Ureter (tissue), 1 donor: ENCODE measurements at regions not wholly inside any gene's neighbourhood (a gene's known extent, or its start where the extent isn't known, plus 50 kb on each side); places are given as distances from the start of the nearest gene placed in this dataset.

Experiments used
- DNase-seq: peaks from one replicate; pipeline ENCODE4 v3.0.0-alpha.2; 2020; ENCODE audit warnings: low spot score
- donor health status: DM: yes; HTN: yes; CAD: no.

DNA sequence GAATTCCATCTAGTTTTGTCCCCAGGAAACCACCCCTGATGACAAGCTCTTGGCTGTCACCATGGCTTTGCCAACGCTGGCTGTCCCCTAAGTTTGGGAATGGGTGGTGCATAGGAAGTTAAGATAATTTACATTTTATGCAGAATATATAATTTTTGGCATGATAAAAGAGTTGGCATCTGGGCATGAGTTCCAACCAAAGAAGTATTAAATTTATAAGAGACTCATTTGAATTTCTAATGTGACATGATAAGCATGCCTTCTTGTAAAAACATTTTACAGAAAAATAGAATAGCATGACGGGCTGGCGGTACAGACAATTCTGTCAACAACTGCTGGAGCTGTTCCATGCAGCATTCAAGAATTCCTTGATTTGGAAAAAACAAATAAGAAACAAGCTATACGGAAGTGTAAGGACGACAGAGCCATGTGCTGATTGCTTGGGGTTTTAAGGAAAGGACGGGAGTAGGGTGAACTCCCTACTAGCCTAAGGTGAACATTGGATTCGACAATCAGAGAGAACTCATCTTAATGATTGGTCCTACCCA lies 106.8 kb upstream of the C1orf21 start:
- DNase-seq, result no peak

DNA sequence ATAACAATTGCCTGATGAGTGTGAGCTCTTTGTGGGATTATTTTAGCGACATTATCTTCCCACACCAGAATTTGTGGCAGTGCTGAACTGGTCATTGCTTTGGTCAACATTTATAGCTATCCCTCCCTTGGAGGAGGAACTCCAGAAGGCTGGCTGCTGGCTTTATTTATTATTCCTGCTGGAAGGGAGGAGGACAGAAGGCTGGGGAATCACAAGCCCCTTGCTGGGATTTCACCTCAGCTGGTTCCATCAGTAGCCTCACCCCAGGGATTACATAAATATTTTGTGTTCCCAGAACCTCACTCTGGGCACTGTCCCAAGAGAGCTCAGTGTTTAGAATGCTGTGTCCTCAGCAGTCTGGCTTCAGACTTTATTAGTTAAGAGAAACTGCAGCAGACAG lies 102.8 kb upstream of the C1orf21 start:
- DNase-seq, result peak; percentile 82

DNA sequence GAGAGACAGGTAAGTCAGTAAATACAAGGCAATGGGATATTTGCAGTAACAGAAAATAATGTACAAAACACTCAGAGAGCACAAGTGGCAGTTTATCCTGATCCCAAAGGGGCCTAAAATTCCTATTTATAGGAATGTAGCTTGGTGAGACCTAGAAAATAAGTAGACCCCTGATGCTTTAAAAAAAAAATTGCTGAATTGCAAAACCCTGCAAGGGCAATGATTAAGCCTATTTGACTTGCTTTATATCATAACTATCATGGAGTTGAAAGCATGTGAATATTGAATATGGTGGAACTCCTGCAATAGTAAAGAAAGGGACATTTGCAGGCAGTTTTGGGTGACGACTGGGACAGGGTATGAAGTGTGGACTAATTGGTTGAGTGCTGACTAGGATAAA lies 101.9 kb upstream of the C1orf21 start:
- DNase-seq, result no peak

DNA sequence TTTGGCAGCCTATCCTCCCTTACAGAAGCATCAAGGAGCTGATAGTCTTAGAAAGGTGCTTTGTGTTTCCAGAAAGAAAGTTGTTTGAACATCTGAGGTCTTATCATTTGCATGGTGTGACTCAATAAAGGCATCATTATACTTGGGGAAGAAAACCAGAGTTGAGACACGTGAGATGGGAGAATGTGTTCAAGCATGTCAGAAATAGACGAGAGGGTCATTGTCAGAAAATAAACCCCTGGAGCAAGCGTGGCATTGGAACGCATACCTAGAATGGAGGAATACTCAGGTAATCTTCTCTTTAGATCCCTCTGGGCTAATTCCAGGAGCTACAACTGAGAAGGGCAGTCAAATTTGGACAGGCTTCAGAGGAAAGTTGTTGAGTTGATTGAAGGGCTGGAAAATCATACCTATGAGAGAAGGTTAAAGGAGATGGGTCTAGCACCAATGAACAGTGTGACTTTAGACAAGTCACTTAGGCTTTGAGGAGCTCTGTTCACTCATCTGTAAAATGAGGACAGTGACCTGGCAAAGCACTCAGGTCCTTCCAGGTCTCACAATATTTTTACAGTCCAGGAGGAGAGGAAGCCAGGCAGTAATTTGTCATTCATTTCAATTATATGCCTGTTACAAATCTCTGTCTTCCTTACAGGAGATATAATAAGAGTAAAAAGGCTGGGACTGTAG lies 101.3 kb upstream of the C1orf21 start:
- DNase-seq, result no peak

DNA sequence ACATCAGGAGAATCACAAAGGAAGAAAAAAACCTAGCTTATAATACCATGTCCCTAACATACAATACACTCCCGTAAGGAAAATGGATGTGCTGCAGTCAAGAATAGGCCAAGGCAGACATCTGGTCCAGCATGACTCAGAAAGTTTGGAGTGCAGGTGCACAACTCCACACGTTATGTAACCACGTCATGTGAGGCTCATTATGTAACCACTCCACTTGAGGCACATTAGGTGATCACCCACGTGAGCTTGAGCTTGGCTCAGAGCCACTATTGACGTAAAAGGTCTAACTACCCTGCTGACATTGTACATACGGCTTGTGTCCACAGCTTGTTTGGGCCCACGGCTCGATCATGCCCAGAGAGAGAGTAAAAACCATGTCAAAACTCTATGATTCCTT lies 99.8 kb upstream of the C1orf21 start:
- DNase-seq, result no peak

DNA sequence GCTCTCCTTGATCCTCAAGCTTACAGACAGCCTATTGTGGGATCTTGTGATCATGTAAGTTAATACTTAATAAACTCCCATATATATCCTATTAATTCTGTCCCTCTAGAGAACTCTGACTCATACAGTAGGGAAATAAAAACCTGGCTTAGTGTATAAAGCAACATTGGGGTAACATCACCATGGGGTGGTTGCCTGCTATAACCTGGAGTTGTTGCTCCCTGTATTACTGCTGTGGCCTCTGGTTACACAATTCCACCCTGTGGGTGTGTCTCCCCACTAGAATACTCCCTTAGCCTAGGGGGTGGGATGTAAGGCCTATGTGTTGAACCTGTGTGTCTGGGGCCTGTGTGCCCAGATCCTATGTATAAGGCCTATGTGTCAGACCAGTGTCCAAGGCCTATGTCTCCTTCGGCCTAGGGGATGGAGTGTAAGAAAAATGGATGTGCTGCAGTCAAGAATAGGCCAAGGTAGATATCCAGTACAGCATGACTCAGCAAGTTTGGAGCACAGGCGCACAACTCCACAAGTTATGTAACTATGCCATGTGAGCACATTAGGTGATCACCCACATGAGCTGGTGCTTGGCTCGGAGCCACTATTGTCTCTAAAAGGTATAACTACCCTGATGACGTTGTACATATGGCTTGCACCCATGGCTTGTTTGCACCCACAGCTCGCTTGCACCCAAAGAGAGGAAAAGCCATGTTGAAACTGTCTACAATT lies 96.8 kb upstream of the C1orf21 start:
- no peak for DNase-seq

DNA sequence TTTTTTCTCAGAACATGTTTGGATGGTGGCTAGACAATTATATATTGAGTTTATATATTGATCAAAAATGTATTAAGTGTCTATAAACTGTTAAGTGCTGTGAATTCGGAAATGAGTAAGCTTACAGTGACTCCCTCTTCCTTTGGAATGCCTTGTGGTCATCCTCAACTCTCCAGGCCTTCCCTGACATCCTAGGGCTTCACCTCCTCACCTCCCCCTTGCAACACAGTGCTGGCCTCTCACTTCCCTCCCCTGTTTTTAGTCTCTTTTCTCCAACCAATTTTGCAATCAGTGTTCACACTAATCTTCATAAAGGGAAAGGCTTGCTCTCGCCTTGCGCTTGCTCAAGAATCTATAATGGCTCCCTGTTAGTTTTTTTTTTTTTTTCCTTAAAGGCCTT lies 95.1 kb upstream of the C1orf21 start:
- DNase-seq, result no peak

DNA sequence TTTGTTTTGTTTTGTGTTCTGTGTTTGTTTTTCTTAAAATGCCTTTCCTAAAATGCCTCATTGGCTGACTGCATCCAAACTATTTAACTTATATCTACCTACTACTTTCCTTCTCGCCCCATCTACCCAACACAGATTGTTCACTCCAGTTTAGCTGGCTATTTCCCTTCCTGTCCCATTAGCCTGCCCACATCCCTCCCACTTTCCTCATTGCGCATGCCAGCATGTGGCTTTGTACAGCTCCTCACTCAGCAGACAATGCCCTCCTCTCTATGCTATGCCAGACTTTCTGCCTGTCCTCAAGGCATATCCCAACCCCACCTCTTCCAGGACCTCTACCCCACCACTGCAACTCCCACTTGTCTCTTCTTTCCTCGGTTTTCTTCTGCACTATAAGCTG lies 94.7 kb upstream of the C1orf21 start:
- DNase-seq, result no peak

DNA sequence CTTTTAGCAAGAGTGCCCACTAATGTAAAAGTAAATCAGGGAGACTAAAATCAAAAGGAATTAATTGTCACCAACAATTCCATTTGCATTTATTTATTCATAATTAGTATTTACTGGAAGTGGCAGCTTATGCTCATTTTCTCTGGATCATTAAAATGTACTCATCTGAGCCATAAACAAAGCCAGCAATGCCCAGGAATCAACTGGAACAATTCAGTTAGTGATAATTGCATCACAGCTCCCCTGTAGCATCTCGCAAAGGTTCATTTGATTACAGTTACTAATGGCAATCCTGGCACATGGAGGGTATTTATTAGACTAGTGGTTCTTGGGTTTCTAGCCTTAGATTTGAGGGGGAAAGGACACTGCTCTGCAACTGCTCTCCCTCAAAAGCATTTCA lies 92.7 kb upstream of the C1orf21 start:
- DNase-seq, result no peak

DNA sequence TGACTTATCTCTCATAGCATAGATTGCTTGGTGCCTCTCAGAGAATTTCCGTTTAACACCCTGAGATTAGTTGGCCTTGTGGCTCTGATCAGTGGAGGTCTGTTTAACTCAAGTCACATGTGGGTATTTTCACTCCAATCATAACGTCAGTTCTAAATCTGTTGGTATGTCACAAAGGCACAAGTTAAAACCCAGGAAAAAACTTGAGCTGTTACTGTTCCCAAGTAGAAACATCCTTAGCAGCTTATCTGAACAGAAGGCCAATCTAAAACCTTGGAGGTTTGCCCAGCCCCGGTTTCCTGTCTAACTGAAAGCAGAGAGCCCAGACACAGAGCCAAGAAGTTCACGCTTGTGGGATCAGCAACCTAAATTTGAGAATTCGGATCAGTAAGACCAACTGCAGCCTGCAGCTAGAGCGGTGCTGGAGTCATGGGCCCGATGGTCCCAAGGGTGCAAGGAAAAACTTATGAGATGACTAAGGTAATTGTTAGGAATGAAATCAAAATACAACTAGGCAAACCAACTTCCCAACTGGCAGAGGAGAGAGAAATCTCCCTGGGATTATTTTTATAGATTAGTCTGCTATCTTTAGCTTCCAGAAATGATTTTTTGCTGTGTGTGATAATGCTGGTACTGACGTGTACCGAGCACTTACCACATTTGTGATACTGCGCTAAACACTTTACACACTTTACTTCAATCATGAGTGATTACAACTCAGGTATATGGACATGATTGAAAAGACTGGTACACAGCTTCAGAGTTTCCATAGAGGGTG lies 90.2 kb upstream of the C1orf21 start:
- DNase-seq, result peak; percentile 86

DNA sequence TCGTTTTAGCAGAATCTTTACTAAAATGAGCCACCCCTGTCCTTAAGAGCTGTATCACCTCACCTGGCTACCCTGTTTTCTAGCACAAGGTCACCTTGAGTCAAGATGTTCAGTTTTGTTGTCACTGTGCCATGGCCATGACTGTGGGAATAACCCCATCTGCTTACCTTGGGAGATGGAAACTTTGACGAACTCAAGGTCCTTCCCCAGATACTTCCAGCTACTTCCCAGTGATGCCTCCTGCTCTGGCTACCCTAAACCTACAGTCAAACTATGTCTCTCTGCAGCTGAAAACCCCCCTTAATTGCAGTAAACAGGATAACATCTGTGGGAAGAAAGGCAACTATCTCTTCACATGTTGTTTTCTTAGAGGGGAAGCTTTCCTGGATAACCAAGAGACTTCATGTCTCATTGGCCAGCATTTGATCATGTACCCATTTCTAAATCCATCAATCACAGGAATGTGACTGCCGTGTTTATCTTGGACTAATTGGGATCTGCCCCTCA lies 89.5 kb upstream of the C1orf21 start:
- DNase-seq, result no peak

DNA sequence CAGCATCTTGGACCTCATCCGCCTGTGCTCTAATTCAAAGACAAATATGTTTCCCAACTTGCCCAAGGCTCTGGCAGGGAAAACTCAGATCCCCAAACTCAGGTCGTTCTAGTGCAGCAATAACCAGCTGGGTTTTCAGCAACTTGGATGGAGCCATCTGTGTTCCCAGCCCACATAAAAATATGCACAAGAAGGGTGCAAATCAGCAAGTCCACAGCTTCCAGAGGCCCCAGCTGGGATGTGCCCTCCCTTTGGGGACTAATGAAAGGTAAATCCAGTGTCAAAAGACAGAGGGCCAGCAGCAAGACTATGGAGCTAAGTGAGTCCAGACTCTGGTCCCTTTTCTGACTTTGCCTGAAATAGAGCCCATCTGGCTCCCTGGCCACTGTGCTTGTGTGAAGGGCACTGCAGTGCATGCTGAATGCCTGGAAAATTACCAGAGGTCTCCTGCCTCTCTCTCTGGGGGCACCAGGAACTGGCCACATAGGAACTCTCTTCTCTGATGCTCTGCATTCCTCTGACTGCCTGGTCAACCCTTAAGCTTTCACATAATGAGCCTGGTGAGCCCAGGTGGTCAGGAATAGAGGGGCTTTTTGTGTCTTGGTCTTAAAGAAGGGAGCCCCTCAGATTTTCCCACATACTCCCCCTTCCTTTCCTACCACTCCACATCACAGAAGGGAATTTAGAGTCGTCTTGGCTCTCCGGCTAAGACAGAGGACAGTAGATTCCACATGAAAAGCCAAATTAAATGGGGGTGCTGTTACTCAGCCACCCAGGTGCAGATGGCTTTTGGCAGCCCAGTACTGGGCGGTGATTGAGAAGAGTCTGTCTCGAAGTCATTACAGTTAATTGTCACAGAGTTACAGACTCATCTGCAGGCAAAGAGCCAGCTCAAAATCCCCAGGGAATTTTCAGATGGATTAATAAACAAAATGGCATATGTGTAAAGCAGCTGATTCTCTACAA lies 88.1 kb upstream of the C1orf21 start:
- DNase-seq, result no peak

DNA sequence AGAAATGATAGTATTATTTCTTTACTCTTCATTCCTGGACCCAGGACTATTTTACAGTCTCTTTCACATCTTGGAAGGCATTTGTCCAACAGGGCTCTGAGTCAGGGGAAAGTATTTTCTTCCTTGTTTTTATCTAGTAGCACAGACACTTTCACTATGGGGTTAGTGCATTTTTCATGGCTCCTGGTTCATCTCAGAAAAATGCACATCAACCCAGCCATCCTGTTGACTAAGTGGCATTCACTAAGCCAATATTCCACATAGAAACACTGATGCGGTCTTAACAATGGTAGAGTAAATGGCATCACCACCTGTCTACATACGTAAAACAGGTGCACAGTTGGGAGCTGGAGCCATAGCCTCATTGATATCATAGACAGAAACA lies 87.4 kb upstream of the C1orf21 start:
- no peak for DNase-seq

DNA sequence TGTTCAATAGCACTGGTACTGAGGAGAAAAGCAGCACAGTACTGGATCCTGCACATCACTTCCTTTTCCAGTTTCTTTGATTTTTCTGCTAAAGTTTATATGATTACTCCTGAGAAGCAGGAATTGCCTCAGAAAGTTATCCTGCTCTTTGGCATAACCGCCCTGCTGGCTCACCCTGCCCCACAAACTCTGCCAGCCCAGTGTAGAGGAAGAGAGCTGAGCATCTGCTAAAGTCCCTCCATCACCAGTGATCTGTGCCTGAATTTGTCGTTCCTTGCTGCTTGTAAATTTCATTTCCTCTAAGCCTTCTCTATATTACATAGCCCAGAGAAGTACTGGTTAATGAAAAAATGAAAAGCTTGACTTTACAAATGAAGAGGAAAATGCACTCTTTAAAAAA lies 87.0 kb upstream of the C1orf21 start:
- DNase-seq, result no peak

DNA sequence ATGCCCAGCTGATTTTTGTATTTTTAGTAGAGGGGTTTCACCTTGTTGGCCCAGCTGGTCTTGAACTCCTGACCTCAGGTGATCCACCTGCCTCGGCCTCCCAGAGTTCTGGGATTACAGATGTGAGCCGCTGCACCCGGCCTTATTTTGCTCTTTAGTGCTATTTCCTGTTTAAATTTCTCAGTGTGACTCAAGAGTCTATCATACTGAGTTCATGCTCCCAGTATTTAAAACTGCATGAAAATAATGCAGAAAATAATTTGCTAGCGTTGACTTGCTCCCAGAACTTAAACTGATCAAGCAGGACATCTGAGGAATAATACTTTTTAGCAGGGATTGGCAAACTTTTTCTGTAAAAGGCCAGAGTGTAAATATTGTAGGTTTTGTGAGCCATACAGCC lies 86.4 kb upstream of the C1orf21 start:
- DNase-seq, result no peak

DNA sequence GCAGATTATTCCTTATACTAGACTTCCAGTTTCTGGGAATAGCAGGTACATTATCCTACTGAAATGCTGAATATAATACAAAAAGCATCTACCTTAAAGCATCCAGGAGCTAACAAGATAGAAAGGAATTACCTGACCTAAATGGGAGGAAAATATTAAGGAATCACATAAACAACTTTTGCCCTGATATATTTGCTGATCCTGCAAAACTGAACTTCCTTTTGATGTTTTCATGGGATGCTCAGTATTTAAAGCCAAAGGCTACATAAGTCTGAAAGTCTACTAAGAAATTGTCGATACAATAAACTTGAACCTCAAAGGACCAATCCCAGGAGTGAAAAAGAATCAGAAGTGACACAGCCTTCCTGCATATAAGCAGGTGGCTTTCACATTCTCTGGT lies 85.6 kb upstream of the C1orf21 start:
- DNase-seq, result no peak

DNA sequence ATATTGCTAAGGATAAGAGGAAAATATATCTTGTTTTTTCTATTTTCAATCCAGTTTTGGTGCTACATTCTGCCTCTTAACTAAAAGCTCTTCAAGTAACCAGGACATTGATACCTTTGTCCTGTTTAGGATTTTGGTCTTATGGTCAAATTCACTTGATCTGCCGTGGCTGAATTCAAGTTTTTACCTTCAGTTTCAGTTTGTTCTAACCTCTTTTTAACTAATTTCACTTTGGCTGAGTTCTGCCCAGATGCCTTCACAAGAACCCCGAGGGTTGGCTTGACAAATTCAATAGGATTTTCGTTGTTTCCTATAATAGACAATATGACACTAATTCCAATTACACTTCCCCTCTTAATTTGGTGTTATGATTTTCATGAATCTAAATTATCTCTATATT lies 84.5 kb upstream of the C1orf21 start:
- DNase-seq, result no peak

DNA sequence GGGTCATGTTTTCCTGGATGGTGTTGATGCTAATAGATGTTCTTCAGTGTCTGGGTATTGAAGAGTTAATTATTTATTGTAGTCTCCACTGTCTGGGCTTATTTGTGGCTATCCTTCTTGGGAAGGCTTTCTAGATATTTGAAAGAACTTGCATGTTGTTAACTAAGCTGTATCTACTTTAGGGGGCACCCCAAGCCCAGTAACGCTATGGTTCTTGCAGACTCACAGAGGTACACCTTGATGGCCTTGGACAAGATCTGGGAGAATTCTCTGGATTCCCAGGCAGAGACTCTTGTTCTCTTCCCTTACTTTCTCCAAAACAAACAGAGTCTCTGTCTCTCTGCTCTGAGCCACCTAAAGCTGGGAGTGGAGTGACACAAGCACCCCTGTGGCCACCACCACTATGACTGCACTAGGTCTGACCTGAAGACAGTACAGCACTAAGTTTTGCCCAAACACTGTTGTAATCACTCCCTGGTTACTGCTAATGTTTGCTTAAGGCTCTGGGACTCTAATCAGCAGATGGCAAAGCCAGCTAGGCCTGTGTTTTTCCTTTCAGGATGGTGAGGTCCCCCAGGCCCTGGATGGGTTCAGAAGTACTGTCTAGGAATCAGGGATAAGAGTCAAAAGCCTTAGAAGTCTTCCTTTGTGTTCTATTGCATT lies 76.5 kb upstream of the C1orf21 start:
- DNase-seq, result no peak

DNA sequence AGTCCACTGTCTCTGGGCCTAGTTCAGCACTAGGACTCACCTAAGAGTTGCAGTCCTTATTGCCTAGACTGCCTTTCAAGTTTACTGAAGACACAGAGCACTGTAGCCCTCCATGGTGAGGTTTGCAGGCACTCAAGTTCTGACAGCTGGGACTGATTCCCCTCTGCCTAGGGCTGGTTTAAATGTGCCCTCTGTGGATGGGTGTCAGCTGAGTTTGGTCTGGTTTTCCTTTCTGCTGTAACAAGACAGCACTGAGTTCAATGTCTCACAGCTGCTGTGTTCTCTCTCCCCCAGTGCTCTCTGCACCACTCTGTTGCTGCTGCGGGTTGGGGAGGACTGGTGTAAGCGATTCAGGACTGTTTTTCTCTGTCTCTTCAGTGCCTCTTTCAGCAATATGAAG lies 75.2 kb upstream of the C1orf21 start:
- DNase-seq, result no peak

DNA sequence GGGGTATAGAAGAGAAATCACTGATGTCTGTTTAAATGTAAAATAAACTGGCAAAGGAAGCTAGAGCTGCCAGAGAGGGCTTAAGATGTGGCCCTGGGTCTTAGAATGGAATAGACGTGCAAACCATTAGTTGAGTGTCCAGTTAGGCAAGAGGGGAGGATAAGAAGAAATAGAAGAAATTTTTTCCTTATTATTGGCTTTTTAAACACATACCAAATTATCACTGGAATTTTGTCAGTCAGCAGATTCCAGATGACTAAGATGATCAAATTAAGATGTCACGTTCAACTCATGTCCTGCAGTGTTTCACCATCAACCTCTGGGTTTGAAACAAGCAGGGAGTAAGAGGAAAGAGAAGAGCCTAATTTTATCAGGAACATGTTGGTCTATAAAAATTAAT lies 71.6 kb upstream of the C1orf21 start:
- DNase-seq, result no peak

DNA sequence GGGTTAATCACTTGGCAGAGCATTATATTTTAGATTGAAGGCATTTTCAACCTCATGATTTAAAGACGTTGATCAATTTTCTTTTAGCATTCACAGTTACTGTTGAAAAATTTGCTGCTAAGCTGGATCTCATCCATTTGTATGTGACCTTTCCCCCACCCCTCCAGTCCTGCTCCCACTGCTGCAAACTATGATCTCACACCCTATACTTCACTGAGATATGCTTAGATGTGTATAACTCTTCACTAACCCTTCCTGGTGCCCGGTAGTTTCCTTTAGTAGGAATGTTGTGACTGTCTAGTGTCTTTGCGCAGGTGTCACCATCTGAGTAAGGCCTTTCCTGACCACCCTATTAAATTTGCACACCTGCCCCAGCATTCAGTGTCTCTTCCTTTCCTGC lies 67.0 kb upstream of the C1orf21 start:
- no peak for DNase-seq
